WTC11 (cell line): ENCODE measurements at regions not wholly inside any gene's neighbourhood (a gene's known extent, or its start where the extent isn't known, plus 50 kb on each side); places are given as distances from the start of the nearest gene placed in this dataset.

Experiments
- ATAC-seq: fragments of 200-7000 bp; cut with Tn5 transposase; 2 replicates; pipeline ENCODE4 v1.10.0; 2021; ENCODE audit warnings: mild to moderate bottlenecking, moderate library complexity
- CTCF ChIA-PET: fragments of 300-600 bp; sonication (Branson Sonifier 250); formaldehyde crosslinking; loops from one replicate; lab custom pipeline; 2021; ENCODE audit warnings: antibody characterized with exemption; lab: Charles Lee
- POLR2A ChIA-PET: fragments of 350-600 bp; sonication (Branson Sonifier 250); formaldehyde crosslinking; loops from one replicate; lab custom pipeline; 2021; ENCODE audit warnings: antibody characterized with exemption; lab: Charles Lee
- DNase-seq: peaks from one replicate; pipeline ENCODE4 v3.0.0; 2021; ENCODE audit warnings: low spot score
- H3K27ac Mint-ChIP-seq: 2 replicates; pipeline ENCODE4 v1.8.0; 2021; ENCODE audit warnings: mixed read lengths
- H3K27me3 Mint-ChIP-seq: 2 replicates; pipeline ENCODE4 v1.8.0; 2021; ENCODE audit warnings: low read depth, mild to moderate bottlenecking, moderate library complexity, mixed read lengths
- H3K36me3 Mint-ChIP-seq: 2 replicates; pipeline ENCODE4 v1.8.0; 2021; ENCODE audit warnings: mixed read lengths
- H3K4me1 Mint-ChIP-seq: 2 replicates; pipeline ENCODE4 v1.8.0; 2022; ENCODE audit warnings: mixed read lengths
- H3K4me3 Mint-ChIP-seq: 2 replicates; pipeline ENCODE4 v1.8.0; 2021; ENCODE audit warnings: mild to moderate bottlenecking, moderate library complexity, mixed read lengths
- H3K9me3 Mint-ChIP-seq: 2 replicates; pipeline ENCODE4 v1.8.0; 2021; ENCODE audit warnings: mixed read lengths
- ATF1 ChIP-seq: sonication (generic); formaldehyde crosslinking; IDR thresholded peaks from 2 replicates; pipeline ENCODE4 v1.8.1; 2023; ENCODE audit warnings: mild to moderate bottlenecking, moderate library complexity, missing genetic modification reagents
- ATF2 ChIP-seq: sonication (generic); formaldehyde crosslinking; IDR thresholded peaks from 2 replicates; pipeline ENCODE4 v1.8.1; 2022; ENCODE audit warnings: low read depth, missing genetic modification reagents, borderline replicate concordance
- FOXP1 ChIP-seq: sonication (generic); formaldehyde crosslinking; IDR thresholded peaks from 2 replicates; pipeline ENCODE4 v1.8.0; 2022; ENCODE audit warnings: missing genetic modification reagents, mild to moderate bottlenecking, moderate library complexity, borderline replicate concordance
- GTF2I ChIP-seq: fragments of 250-450 bp; sonication (Bioruptor Pico); conservative IDR thresholded peaks from 2 replicates; pipeline ENCODE4 v1.4.0; 2021; ENCODE audit warnings: mild to moderate bottlenecking
- HMGA2 ChIP-seq: fragments of 250-450 bp; sonication (Bioruptor Pico); IDR thresholded peaks from 2 replicates; pipeline ENCODE4 v1.4.0; 2021; ENCODE audit warnings: mild to moderate bottlenecking, moderate library complexity
- NR2C2 ChIP-seq: sonication (generic); formaldehyde crosslinking; IDR thresholded peaks from 2 replicates; pipeline ENCODE4 v1.8.0; 2022; ENCODE audit warnings: mild to moderate bottlenecking, missing genetic modification reagents
- NR3C1 ChIP-seq: sonication (generic); formaldehyde crosslinking; conservative IDR thresholded peaks from 2 replicates; pipeline ENCODE4 v1.8.1; 2023; ENCODE audit warnings: low read depth, mild to moderate bottlenecking, missing genetic modification reagents
- OVOL2 ChIP-seq: fragments of 250-450 bp; sonication (Bioruptor Pico); IDR thresholded peaks from 2 replicates; pipeline ENCODE4 v1.9.0; 2021; ENCODE audit warnings: mild to moderate bottlenecking, borderline replicate concordance
- PRRX2 ChIP-seq: fragments of 250-450 bp; sonication (Bioruptor Pico); IDR thresholded peaks from 2 replicates; pipeline ENCODE4 v1.8.0; 2021; ENCODE audit warnings: mild to moderate bottlenecking
- RELA ChIP-seq: sonication (generic); formaldehyde crosslinking; IDR thresholded peaks from 2 replicates; pipeline ENCODE4 v1.8.1; 2022; ENCODE audit warnings: missing genetic modification reagents, mild to moderate bottlenecking, borderline replicate concordance
- SMAD3 ChIP-seq: sonication (generic); formaldehyde crosslinking; IDR thresholded peaks from 2 replicates; pipeline ENCODE4 v1.8.0; 2022; ENCODE audit warnings: missing genetic modification reagents, mild to moderate bottlenecking, borderline replicate concordance
- SOX15 ChIP-seq: fragments of 250-450 bp; sonication (Bioruptor Pico); IDR thresholded peaks from 2 replicates; pipeline ENCODE4 v1.9.0; 2021; ENCODE audit warnings: mild to moderate bottlenecking
- TCF7 ChIP-seq: sonication (generic); formaldehyde crosslinking; IDR thresholded peaks from 2 replicates; pipeline ENCODE4 v1.8.0; 2022; ENCODE audit warnings: mild to moderate bottlenecking, low read depth, missing genetic modification reagents, moderate library complexity
- TEAD1 ChIP-seq: sonication (generic); formaldehyde crosslinking; IDR thresholded peaks from 2 replicates; pipeline ENCODE4 v1.8.0; 2022; ENCODE audit warnings: mild to moderate bottlenecking, missing genetic modification reagents
- USF1 ChIP-seq: sonication (generic); formaldehyde crosslinking; IDR thresholded peaks from 2 replicates; pipeline ENCODE4 v1.8.0; 2022; ENCODE audit warnings: mild to moderate bottlenecking, missing genetic modification reagents
- ZBTB21 ChIP-seq: sonication (generic); formaldehyde crosslinking; IDR thresholded peaks from 2 replicates; pipeline ENCODE4 v1.8.1; 2023; ENCODE audit warnings: mild to moderate bottlenecking, missing genetic modification reagents, borderline replicate concordance
- ZNF121 ChIP-seq: sonication (generic); formaldehyde crosslinking; IDR thresholded peaks from 2 replicates; pipeline ENCODE4 v1.8.0; 2023; ENCODE audit warnings: missing genetic modification reagents
- ZNF219 ChIP-seq: sonication (generic); formaldehyde crosslinking; IDR thresholded peaks from 2 replicates; pipeline ENCODE4 v1.8.0; 2023; ENCODE audit warnings: missing genetic modification reagents, mild to moderate bottlenecking, borderline replicate concordance
- ZNF416 ChIP-seq: fragments of 250-450 bp; sonication (Bioruptor Pico); IDR thresholded peaks from 2 replicates; pipeline ENCODE4 v1.9.0; 2021; ENCODE audit warnings: mild to moderate bottlenecking, inconsistent platforms
- ZNF671 ChIP-seq: fragments of 250-450 bp; sonication (Bioruptor Pico); IDR thresholded peaks from 2 replicates; pipeline ENCODE4 v1.8.0; 2021; ENCODE audit warnings: mild to moderate bottlenecking
- TF ChIP-seq, protein P1 (sequence below): sonication (generic); formaldehyde crosslinking; conservative IDR thresholded peaks from 2 replicates; pipeline ENCODE4 v1.8.1; 2023; ENCODE audit warnings: mild to moderate bottlenecking, low read depth, missing genetic modification reagents, moderate library complexity
- TF ChIP-seq, protein P2 (sequence below): sonication (generic); formaldehyde crosslinking; conservative IDR thresholded peaks from 2 replicates; pipeline ENCODE4 v1.8.1; 2022; ENCODE audit warnings: mild to moderate bottlenecking, missing genetic modification reagents

DNA sequence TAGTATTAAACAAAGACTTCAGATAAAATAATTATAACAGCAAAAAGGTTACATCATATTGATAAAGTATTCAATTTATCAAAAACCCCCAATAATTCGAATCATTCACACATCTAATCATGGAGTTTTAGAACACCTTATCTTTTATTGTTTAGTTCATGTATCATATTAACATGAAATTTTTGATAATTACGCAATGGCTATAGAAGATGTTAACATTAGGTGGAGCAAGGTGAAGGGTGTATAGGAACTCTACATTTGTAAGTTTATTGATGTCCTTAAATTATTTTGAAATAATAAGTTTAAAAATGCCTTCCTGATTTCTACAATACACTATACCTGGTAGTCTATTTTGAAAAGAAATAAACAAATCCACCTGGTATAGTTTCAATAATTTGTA is 696.5 kb upstream of the BCHE start:
- Mint-ChIP-seq H3K4me3 (no peak overlapping the region), H3K36me3 (peaks cover 24% of the 10 kb centered on the region), H3K9me3 (peaks cover 32% of the 10 kb centered on the region), H3K27ac (no peak overlapping the region), H3K27me3 (no peaks in the 10 kb centered on the region), H3K4me1 (no peaks in the 10 kb centered on the region)
- no peak for DNase-seq
- ChIA-PET POLR2A (no interaction called here), CTCF (no interaction called here)
- no peak for ATAC-seq
- TF ChIP-seq TEAD1 (CRISPR knock-in tag): no peak
- no peak for TF ChIP-seq SOX15 (CRISPR knock-in tag)
- no peak for TF ChIP-seq USF1 (CRISPR knock-in tag)
- TF ChIP-seq, protein P1, sequence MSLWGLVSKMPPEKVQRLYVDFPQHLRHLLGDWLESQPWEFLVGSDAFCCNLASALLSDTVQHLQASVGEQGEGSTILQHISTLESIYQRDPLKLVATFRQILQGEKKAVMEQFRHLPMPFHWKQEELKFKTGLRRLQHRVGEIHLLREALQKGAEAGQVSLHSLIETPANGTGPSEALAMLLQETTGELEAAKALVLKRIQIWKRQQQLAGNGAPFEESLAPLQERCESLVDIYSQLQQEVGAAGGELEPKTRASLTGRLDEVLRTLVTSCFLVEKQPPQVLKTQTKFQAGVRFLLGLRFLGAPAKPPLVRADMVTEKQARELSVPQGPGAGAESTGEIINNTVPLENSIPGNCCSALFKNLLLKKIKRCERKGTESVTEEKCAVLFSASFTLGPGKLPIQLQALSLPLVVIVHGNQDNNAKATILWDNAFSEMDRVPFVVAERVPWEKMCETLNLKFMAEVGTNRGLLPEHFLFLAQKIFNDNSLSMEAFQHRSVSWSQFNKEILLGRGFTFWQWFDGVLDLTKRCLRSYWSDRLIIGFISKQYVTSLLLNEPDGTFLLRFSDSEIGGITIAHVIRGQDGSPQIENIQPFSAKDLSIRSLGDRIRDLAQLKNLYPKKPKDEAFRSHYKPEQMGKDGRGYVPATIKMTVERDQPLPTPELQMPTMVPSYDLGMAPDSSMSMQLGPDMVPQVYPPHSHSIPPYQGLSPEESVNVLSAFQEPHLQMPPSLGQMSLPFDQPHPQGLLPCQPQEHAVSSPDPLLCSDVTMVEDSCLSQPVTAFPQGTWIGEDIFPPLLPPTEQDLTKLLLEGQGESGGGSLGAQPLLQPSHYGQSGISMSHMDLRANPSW (CRISPR knock-in tag): no peak
- no peak for TF ChIP-seq ZNF219 (CRISPR knock-in tag)
- no peak for TF ChIP-seq NR2C2 (CRISPR knock-in tag)
- TF ChIP-seq ZNF121 (CRISPR knock-in tag): no peak
- no peak for TF ChIP-seq RELA (CRISPR knock-in tag)
- no peak for TF ChIP-seq PRRX2
- TF ChIP-seq, protein P2, sequence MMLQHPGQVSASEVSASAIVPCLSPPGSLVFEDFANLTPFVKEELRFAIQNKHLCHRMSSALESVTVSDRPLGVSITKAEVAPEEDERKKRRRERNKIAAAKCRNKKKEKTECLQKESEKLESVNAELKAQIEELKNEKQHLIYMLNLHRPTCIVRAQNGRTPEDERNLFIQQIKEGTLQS (CRISPR knock-in tag): no peak
- TF ChIP-seq FOXP1 (CRISPR knock-in tag): no peak
- TF ChIP-seq ATF1: no peak
- no peak for TF ChIP-seq SMAD3
- TF ChIP-seq NR3C1: no peak
- no peak for TF ChIP-seq GTF2I (CRISPR knock-in tag)
- TF ChIP-seq, all 79 proteins: peak for 0

DNA sequence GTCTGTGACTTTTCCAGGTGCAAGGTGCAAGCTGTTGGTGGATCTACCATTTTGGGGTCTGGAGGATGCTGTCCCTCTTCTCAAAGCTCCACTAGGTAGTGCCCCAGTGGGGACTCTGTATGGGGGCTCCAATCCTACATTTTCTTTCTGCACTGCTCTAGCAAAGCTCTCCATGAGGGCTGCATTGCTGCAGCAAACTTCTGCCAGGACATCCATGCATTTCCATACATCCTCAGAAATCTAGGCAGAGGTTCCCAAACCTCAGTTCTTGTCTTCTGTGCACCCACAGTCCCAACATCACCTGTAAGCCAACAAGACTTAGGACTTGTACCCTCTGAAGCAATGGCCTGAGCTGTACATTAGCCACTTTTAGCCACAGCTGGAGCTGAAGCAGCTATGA is 694.5 kb upstream of the BCHE start:
- Mint-ChIP-seq H3K36me3 (peaks cover 24% of the 10 kb centered on the region), H3K4me3 (no peak overlapping the region), H3K4me1 (no peaks in the 10 kb centered on the region), H3K27me3 (no peaks in the 10 kb centered on the region), H3K27ac (no peak overlapping the region), H3K9me3 (peaks cover 32% of the 10 kb centered on the region)
- CTCF ChIA-PET: no interaction called here
- ATAC-seq (no peak), DNase-seq (no peak)
- POLR2A ChIA-PET: no interaction called here
- TF ChIP-seq ZBTB21 (CRISPR knock-in tag) (no peak), TEAD1 (CRISPR knock-in tag) (no peak), GTF2I (CRISPR knock-in tag) (no peak), PRRX2 (no peak), OVOL2 (CRISPR knock-in tag) (no peak), ZNF416 (CRISPR knock-in tag) (no peak), SOX15 (CRISPR knock-in tag) (no peak), ZNF671 (no peak), HMGA2 (CRISPR knock-in tag) (no peak), TCF7 (CRISPR knock-in tag) (no peak), ATF2 (CRISPR knock-in tag) (no peak)
